ENCODE measurements at regions not wholly inside any gene's neighbourhood (a gene's known extent, or its start where the extent isn't known, plus 50 kb on each side); places are given as distances from the start of the nearest gene placed in this dataset.

GRCh38 chr12:5185435-5186069 is 141.9 kb downstream of the KCNA5 start:
- intact Hi-C loops (cut with DNase I; ENCODE audit: low total_unique reads) = no loop called here
- Histone ChIP-seq H3K36me3 (no peaks in the 10 kb centered on the region), H3K4me3 (no peak overlapping the region), H3K27me3 (no peaks in the 10 kb centered on the region), H3K9me3 (no peaks in the 10 kb centered on the region), H3K4me1 (no peaks in the 10 kb centered on the region), H3K27ac (no peak overlapping the region)
- TF ChIP-seq CTCF (IDR thresholded peaks at IDR 0.05) (no peak), POLR2A (IDR thresholded peaks at IDR 0.05) (no peak)
- no peak for DNase-seq

GRCh38 chr12:5186715-5187114 is 143.0 kb downstream of the KCNA5 start:
- Histone ChIP-seq H3K9me3 (no peaks in the 10 kb centered on the region), H3K4me1 (no peaks in the 10 kb centered on the region), H3K27me3 (no peaks in the 10 kb centered on the region), H3K27ac (no peak overlapping the region), H3K36me3 (no peaks in the 10 kb centered on the region), H3K4me3 (no peak overlapping the region)
- intact Hi-C loops (cut with DNase I; ENCODE audit: low total_unique reads) = no loop called here
- TF ChIP-seq CTCF (IDR thresholded peaks at IDR 0.05) (no peak), POLR2A (IDR thresholded peaks at IDR 0.05) (no peak)
- DNase-seq = no peak

- no peaks in the 10 kb centered on the region for H3K27me3 ChIP-seq
- no peaks in the 10 kb centered on the region for H3K4me1 ChIP-seq
- H3K4me3 ChIP-seq = no peak overlapping the region
- H3K9me3 ChIP-seq = no peaks in the 10 kb centered on the region
- intact Hi-C loops (cut with DNase I; ENCODE audit: low total_unique reads) = no loop called here
- H3K27ac ChIP-seq = no peak overlapping the region
- DNase-seq = no peak
- no peak for TF ChIP-seq POLR2A (IDR thresholded peaks at IDR 0.05)
- TF ChIP-seq CTCF (IDR thresholded peaks at IDR 0.05) = no peak
- no peaks in the 10 kb centered on the region for H3K36me3 ChIP-seq
These were observed 143.5 kb downstream of the KCNA5 start for GRCh38 chr12:5187136-5187535.

GRCh38 chr12:5188472-5188871 is 144.8 kb downstream of the KCNA5 start:
- intact Hi-C loops (cut with DNase I; ENCODE audit: low total_unique reads) = no loop called here

GRCh38 chr12:5189173-5189572 is 145.5 kb downstream of the KCNA5 start:
- Histone ChIP-seq H3K4me3 (no peak overlapping the region), H3K27ac (no peak overlapping the region), H3K27me3 (no peaks in the 10 kb centered on the region), H3K36me3 (no peaks in the 10 kb centered on the region), H3K9me3 (no peaks in the 10 kb centered on the region), H3K4me1 (no peaks in the 10 kb centered on the region)
- intact Hi-C loops (cut with DNase I; ENCODE audit: low total_unique reads) = no loop called here
- DNase-seq = no peak
- TF ChIP-seq POLR2A (IDR thresholded peaks at IDR 0.05) (no peak), CTCF (IDR thresholded peaks at IDR 0.05) (no peak)

More at GRCh38 chr12:5188472-5188871, 144.8 kb downstream of the KCNA5 start:
- H3K27ac ChIP-seq = no peak overlapping the region
- H3K4me1 ChIP-seq = no peaks in the 10 kb centered on the region
- no peaks in the 10 kb centered on the region for H3K9me3 ChIP-seq
- DNase-seq = no peak
- no peaks in the 10 kb centered on the region for H3K27me3 ChIP-seq
- TF ChIP-seq POLR2A (IDR thresholded peaks at IDR 0.05) (no peak), CTCF (IDR thresholded peaks at IDR 0.05) (no peak)
- H3K4me3 ChIP-seq = no peak overlapping the region
- no peaks in the 10 kb centered on the region for H3K36me3 ChIP-seq
